Suprapubic skin (tissue), 4 donors: ENCODE measurements at regions not wholly inside any gene's neighbourhood (a gene's known extent, or its start where the extent isn't known, plus 50 kb on each side); places are given as distances from the start of the nearest gene placed in this dataset.

Experiments used
- DNase-seq, 2 donors: peaks; one replicate each; pipeline ENCODE4 v3.0.0-alpha.2; 2019; ENCODE audit warnings: low spot score in 2 of 2
- H3K27ac ChIP-seq: fragments of 200-600 bp; sonication (generic); one replicate; pipeline ENCODE4 v1.5.1; 2019
- H3K27me3 ChIP-seq: fragments of 200-600 bp; sonication (generic); one replicate; pipeline ENCODE4 v1.5.1; 2019
- H3K36me3 ChIP-seq: fragments of 200-600 bp; sonication (generic); one replicate; pipeline ENCODE4 v1.5.1; 2019
- H3K4me1 ChIP-seq: fragments of 200-600 bp; sonication (generic); one replicate; pipeline ENCODE4 v1.5.1; 2019
- H3K4me3 ChIP-seq: fragments of 200-600 bp; sonication (generic); one replicate; pipeline ENCODE4 v1.5.1; 2019; ENCODE audit warnings: mild to moderate bottlenecking
- H3K9me3 ChIP-seq: fragments of 200-600 bp; sonication (generic); one replicate; pipeline ENCODE4 v1.5.1; 2019
- CTCF ChIP-seq, 2 donors: fragments of 200-600 bp in 1 of 2; fragments of 450-650 bp in 1 of 2; sonication (generic) in 1 of 2; IDR thresholded peaks; one replicate each; pipeline ENCODE4 v1.5.1; 2016 to 2019; ENCODE audit warnings: antibody characterized with exemption in 2 of 2, mild to moderate bottlenecking in 1 of 2, moderate library complexity in 1 of 2
- EP300 ChIP-seq: sonication (generic); formaldehyde crosslinking; IDR thresholded peaks from one replicate; pipeline ENCODE4 v1.6.1; 2017; ENCODE audit warnings: antibody characterized with exemption
- POLR2A ChIP-seq, 2 donors: fragments of 450-650 bp; IDR thresholded peaks; one replicate each; pipeline ENCODE4 v1.6.1; 2017; ENCODE audit warnings: antibody characterized with exemption in 2 of 2, mild to moderate bottlenecking in 2 of 2, moderate library complexity in 2 of 2
- POLR2AphosphoS5 ChIP-seq, 3 donors: sonication (generic); formaldehyde crosslinking; IDR thresholded peaks; one replicate each; pipeline ENCODE4 v1.6.1; 2017; ENCODE audit warnings: antibody characterized with exemption in 3 of 3
- WGBS: methylation state at CpG from one replicate; pipeline ENCODE4 v1.1.5; 2018; 5-methylcytosine and 5-hydroxymethylcytosine counted together

DNA sequence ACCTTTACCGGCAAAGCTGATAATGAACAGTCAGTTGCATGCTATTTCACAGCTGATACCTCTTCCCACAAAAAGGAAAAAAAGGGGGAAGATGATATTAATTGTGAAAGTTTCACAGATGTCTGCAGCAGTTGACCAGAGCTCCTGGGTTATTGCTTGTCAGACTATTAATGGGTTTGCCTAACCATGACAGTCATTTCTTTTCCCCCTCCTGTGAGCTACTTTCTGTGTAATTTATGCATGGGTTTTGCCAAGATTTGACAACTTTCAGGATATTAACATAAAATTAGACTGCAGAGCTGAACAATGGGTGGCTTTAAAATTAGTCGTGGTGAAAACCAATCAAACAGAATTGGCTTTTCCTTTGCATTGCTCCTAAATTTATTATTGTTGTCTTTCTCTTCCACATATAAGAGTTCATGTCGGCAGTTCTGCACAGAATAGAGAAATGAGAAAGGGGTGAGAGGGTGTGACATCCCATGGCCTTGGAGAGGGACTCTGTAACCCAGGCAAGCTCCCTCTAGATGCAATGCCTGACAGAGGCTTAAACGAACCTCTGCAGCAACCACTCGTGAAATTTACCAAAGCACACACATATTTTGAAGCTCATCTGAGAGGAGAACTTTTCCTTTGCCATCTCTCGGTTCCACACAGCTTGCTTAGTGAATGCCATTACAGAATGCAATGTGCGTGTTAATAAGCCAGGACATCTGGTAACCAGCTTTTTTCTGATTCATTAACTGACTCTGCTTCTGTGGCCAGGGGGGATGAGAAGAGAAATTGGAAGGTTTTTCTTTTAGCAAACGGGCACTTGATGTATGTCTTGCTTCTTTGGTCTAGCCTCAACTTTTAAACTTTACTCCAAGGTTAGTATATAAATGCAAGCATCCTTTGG, 82.2 kb upstream of the ITGA4 start:
- Histone ChIP-seq H3K27ac (no peak overlapping the region), H3K4me1 (no peaks in the 10 kb centered on the region), H3K27me3 (no peaks in the 10 kb centered on the region), H3K4me3 (no peak overlapping the region), H3K36me3 (no peaks in the 10 kb centered on the region), H3K9me3 (no peaks in the 10 kb centered on the region)
- TF ChIP-seq EP300 = no peak
- TF ChIP-seq POLR2AphosphoS5 (IDR thresholded peaks at IDR 0.05) = no peak
- TF ChIP-seq CTCF (IDR thresholded peaks at IDR 0.05) = no peak
- TF ChIP-seq POLR2A (IDR thresholded peaks at IDR 0.05) = no peak
- no peak for DNase-seq
- WGBS = 50% methylated on average over 8 of the region's 8 CpGs

DNA sequence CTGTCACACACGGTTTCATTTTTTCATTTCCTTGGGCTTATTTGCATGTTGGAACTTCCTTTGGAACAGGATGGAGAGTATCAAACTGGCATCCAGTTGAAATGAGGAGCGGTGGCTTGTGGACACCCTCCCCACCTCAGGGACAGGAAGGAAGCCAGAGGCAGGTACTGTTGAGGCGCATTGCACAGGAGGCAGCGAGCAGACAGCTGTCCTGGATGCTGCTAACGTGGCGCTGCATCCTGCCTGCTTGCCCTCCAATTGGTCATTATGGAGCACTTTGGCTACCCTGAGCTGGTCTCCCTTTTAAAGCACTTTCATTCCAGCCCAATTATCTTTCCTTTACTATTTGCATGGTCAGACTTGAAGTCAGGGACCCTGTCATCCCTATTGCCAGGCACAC, 80.7 kb upstream of the ITGA4 start:
- no peak for TF ChIP-seq EP300
- TF ChIP-seq CTCF (IDR thresholded peaks at IDR 0.05) = no peak
- TF ChIP-seq POLR2A (IDR thresholded peaks at IDR 0.05) = no peak
- no peak for TF ChIP-seq POLR2AphosphoS5 (IDR thresholded peaks at IDR 0.05)
- H3K27ac ChIP-seq = no peak overlapping the region
- no peaks in the 10 kb centered on the region for H3K36me3 ChIP-seq
- H3K4me1 ChIP-seq = no peaks in the 10 kb centered on the region
- no peaks in the 10 kb centered on the region for H3K9me3 ChIP-seq
- no peak for DNase-seq
- 87% methylated on average over 6 of the region's 6 CpGs for WGBS
- no peaks in the 10 kb centered on the region for H3K27me3 ChIP-seq
- no peak overlapping the region for H3K4me3 ChIP-seq

GRCh38 chr2:181376999-181377398, 80.2 kb upstream of the ITGA4 start:
- 89% methylated on average over 1 of the region's 1 CpG for WGBS
- no peaks in the 10 kb centered on the region for H3K27me3 ChIP-seq
- H3K27ac ChIP-seq = no peak overlapping the region
- H3K4me3 ChIP-seq = no peak overlapping the region
- H3K36me3 ChIP-seq = no peaks in the 10 kb centered on the region
- TF ChIP-seq EP300 = no peak
- no peak for TF ChIP-seq POLR2A (IDR thresholded peaks at IDR 0.05)
- no peak for TF ChIP-seq POLR2AphosphoS5 (IDR thresholded peaks at IDR 0.05)
- no peak for TF ChIP-seq CTCF (IDR thresholded peaks at IDR 0.05)
- DNase-seq = no peak
- H3K4me1 ChIP-seq = no peaks in the 10 kb centered on the region
- H3K9me3 ChIP-seq = no peaks in the 10 kb centered on the region

DNA sequence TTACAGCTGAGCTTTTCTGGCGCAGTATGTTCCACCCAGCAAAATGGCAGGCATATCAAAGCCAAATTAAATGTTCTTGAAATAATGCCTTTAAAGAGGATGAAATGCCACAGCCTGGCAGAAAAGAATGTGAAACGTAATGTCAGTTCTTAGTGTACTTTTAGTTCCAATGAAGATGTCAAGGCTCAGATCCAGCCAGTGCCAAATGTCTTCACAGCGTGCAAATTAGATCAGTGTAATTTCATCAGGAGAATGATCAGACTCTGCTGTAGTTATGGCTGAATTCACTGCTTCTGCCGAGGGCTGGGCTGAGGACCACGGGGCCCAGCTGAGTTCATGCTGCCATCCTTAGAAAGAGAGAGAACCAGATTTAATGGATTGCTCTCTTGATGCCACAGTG, 78.7 kb upstream of the ITGA4 start:
- 84% methylated on average over 5 of the region's 5 CpGs for WGBS
- H3K27me3 ChIP-seq = no peaks in the 10 kb centered on the region
- no peaks in the 10 kb centered on the region for H3K9me3 ChIP-seq
- H3K36me3 ChIP-seq = no peaks in the 10 kb centered on the region
- TF ChIP-seq CTCF (IDR thresholded peaks at IDR 0.05) (no peak), EP300 (no peak), POLR2AphosphoS5 (IDR thresholded peaks at IDR 0.05) (no peak), POLR2A (IDR thresholded peaks at IDR 0.05) (no peak)
- H3K4me3 ChIP-seq = no peak overlapping the region
- no peak for DNase-seq
- H3K27ac ChIP-seq = no peak overlapping the region
- no peaks in the 10 kb centered on the region for H3K4me1 ChIP-seq

GRCh38 chr2:181380581-181380980, 76.6 kb upstream of the ITGA4 start:
- Histone ChIP-seq H3K36me3 (no peaks in the 10 kb centered on the region), H3K4me1 (no peaks in the 10 kb centered on the region), H3K27me3 (no peaks in the 10 kb centered on the region), H3K27ac (no peak overlapping the region), H3K4me3 (no peak overlapping the region), H3K9me3 (no peaks in the 10 kb centered on the region)
- WGBS = 47% methylated on average over 3 of the region's 3 CpGs
- TF ChIP-seq POLR2AphosphoS5 (IDR thresholded peaks at IDR 0.05) (no peak), CTCF (IDR thresholded peaks at IDR 0.05) (no peak), EP300 (no peak), POLR2A (IDR thresholded peaks at IDR 0.05) (no peak)
- no peak for DNase-seq
